Suprapubic skin (tissue), 4 donors: ENCODE measurements at regions not wholly inside any gene's neighbourhood (a gene's known extent, or its start where the extent isn't known, plus 50 kb on each side); places are given as distances from the start of the nearest gene placed in this dataset.

Experiments used
- CTCF ChIP-seq, 2 donors: fragments of 200-600 bp in 1 of 2; fragments of 450-650 bp in 1 of 2; sonication (generic) in 1 of 2; IDR thresholded peaks; one replicate each; pipeline ENCODE4 v1.5.1; 2016 to 2019; ENCODE audit warnings: antibody characterized with exemption in 2 of 2, mild to moderate bottlenecking in 1 of 2, moderate library complexity in 1 of 2
- EP300 ChIP-seq: sonication (generic); formaldehyde crosslinking; IDR thresholded peaks from one replicate; pipeline ENCODE4 v1.6.1; 2017; ENCODE audit warnings: antibody characterized with exemption
- POLR2A ChIP-seq, 2 donors: fragments of 450-650 bp; IDR thresholded peaks; one replicate each; pipeline ENCODE4 v1.6.1; 2017; ENCODE audit warnings: antibody characterized with exemption in 2 of 2, mild to moderate bottlenecking in 2 of 2, moderate library complexity in 2 of 2
- POLR2AphosphoS5 ChIP-seq, 3 donors: sonication (generic); formaldehyde crosslinking; IDR thresholded peaks; one replicate each; pipeline ENCODE4 v1.6.1; 2017; ENCODE audit warnings: antibody characterized with exemption in 3 of 3

DNA sequence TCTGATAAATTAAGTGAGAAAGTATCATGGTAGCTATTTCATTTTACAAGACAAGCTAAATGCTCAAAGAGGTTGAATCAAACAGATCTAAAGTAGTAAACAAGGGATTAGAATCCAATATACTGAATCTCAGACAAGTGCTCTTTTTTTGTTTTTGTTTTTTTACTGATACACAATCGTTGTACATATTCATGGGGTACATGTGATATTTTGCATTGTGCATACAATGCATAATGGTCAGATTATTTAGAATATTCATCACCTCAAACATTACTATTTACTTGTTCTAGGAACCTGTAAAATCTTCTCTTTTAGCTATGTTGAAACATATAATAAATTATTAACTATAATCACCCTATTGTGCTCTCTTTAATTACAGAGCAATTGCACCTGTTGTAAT lies 57.0 kb upstream of the HCRTR2 start:
- TF ChIP-seq EP300 (no peak), POLR2A (IDR thresholded peaks at IDR 0.05) (no peak), CTCF (IDR thresholded peaks at IDR 0.05) (no peak), POLR2AphosphoS5 (IDR thresholded peaks at IDR 0.05) (no peak)
